Superior temporal gyrus (tissue), 1 donor: ENCODE measurements at regions not wholly inside any gene's neighbourhood (a gene's known extent, or its start where the extent isn't known, plus 50 kb on each side); places are given as distances from the start of the nearest gene placed in this dataset.

Experiments
- DNase-seq: peaks from one replicate; pipeline ENCODE4 v3.0.0-alpha.2; 2016; ENCODE audit errors: extremely low spot score

DNA sequence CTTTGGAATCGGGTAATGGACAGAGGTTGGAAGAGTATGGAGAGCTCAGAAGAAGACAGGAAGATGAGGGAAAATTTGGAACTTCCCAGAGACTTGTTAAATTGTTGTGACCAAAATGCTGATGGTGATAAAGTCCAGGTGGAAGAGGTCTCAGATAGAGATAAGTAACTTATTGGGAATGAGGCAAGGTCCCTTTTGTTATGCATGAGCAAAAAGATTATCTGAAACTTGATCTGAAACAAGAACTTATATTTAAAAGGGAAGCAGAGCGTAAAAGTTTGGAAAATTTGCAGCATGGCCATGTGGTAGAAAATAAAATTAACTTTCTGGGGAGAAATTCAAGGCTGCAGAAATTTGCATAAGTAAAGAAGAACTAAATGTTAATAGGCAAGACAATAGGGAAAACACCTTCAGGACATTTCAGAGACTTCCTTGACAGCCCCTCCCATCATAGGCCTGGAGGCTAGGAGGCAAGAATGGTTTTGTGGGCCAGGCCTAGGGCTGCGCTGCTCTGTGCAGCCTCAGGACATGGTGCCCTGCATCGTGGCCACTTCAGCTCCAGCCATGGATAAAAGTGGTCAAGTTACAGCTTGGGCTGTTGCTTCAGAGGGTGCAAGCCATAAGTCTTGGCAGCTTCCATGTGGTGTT is 425.7 kb upstream of the PRICKLE1 start:
- no peak for DNase-seq

DNA sequence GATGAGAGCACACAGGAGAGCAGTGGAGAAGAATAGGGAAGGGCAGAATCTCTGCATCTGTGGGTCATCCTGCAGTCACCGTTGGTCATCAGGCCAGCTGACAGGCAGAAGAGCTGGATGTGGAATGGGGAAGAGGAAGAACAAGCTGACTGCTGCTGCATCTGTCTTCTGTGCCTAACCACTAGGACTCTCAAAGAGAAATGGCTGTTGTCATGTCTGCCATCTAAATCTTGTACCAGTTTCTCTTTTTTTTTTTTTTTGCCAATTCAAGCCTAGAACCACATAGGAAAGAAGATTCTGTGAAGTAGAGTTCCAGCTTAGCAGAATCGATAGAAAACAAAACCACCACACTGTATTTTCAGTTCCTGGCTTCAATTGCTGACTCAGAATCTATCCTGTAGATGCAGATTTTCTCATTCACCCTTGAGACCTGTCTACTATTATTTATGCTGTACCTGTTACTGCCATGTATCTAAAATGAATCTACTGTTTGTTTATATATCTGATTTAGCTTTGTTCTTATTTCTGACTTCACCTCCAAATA is 421.9 kb upstream of the PRICKLE1 start:
- DNase-seq = no peak

DNA sequence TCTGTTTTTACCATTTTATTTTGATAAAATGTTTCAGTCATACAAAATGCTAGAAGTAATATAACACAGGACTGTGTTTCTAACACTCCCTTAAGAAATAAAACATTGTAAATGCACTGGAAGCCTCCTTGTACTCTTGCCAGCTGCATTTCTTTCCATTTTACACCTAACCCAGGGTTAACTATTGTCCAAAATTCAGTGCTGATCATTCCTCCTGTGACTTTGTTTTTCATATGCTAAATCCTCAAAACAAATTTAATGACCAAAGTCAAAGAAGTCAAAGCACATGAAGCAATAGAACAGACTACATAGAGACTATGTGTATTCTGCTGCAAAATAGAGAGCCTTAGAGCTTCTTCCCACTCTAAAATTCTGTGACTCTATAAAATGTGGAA is 420.3 kb upstream of the PRICKLE1 start:
- no peak for DNase-seq

DNA sequence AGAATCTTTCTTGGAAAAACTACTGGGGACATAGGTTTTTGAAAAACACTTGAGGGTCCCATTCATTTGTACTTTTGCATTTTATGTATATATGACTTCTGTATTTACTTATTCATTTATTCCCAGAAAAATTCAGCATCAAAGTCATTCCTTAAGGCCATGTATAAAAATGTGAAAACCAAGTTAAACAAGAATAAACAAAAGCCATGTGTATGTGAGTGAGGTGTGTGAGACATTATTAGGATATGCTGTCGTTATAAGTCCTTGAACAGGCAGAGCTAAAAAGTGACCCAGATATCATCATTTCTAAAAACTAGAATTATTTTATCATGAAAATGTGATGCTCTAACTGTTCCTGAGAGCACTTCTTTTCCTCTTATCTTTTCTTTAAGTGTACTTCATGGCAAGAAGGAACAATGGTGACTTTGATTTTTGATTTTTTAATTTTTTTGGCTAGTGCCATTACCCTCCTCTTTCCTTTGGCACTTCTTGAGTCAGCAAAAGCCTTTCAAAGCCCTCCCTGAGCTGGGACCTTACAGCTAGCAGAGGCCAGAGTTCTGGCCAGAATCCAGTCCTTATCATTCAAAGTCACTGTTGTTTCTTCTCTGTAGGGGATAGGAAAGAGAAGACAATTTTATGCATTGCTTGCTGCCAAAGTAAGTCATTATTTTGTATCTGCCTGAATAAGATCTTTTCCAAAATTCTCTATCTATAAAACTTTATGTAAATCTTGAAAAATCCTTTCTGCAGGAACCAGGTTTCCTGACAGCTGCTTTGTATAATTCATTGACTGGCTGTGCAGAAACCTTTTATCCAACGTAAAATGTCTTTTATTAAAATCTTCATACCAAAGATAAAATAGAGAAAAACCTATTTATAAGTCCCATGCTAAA is 419.7 kb upstream of the PRICKLE1 start:
- DNase-seq = no peak

DNA sequence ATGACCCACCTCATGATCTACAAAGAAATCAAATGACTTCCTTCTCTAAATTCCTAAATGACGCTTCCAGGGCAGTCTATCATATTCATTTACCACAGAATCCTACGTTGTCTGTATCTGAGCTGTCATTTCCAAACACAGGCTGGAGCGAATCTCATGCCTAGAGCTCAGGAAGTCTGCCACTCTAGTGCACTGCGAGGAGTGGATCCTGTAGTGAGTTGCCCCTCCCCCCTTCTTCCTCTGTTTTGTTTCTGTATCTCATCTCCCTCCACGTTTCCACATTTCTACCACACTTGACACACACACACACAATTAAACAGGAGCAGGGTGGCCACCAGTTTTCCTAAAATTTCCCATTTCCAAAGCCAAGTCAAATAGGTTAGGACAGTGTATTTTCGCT is 415.4 kb upstream of the PRICKLE1 start:
- no peak for DNase-seq

DNA sequence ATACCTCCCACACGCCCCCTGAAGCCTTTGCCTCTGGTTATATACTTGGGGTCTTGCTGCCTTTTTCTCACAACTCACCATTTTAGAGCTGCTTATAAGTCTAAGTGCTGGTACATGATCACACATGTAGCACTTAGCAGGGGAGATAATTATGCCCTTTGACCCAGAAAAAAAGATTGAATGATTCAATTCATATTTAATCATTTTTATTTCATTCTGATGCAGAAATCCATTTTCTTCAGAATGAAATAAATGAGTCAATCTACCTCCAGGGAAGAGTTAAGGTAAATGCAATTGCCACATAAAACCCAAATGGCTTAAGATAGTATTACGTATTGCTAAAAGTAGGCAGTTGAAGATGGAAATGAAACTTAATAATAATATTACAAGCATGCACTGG is 414.6 kb upstream of the PRICKLE1 start:
- DNase-seq = no peak

DNA sequence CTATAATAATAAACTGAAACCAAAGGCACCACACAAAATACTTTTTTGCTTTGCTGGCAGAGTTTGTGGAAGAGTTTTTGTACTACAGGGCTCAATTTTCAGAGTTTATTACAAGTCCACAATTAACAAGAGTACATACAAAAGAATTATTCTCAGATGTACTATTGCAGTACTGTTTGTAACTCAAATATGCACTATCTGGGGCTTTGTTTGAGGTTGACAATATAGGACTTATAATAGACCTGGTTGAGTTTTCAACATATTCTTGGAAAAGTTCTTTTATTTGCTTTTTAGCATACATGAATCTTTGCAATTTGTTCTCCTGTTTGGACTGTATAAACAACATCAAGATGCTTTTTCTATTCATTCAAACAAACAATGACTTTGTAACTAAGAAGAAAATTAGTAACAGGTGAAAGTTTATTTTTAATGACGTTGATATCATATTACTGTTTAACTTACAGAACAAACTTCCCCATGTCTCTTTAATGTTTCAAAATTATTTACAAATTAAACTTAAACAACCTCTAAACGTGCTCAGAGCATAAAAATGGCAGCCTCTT is 407.4 kb upstream of the PRICKLE1 start:
- no peak for DNase-seq

DNA sequence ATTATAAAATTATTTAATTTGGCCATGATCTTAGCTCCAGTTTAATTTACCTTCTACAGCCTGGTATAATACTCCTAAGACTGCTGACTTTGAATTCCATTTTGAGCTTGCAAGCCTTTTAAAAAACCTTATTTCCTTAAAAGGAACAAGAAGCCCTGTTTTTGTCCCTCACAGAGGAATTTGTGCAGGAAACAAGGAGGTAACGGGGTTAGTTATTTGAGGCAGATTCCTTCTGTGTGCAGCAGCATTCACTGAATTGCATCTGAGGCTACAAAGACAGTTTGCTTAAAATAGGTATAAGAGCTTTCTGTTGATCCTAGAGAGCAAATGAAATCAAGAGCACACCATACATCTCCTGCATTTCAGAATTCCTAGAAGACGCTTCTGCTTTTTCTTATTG is 403.3 kb upstream of the PRICKLE1 start:
- no peak for DNase-seq

DNA sequence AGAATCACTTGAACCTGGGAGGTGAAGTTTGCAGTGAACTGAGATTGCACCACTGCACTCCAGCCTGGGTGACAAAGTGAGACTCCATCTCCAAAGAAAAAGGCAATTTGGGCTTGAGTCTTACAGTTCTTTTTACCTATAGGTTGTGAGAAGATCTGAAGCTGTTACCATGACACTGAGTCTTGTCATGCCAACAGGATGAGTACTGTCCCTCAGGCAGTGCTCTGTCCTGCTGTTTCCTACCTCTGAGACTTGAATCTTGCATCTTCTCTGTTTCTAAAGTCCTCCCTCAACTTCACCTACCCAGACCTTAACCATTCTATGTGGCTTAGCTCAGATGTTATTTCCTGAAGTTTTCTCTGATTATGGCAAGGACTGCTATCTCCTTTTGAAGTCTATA is 400.8 kb upstream of the PRICKLE1 start:
- no peak for DNase-seq

DNA sequence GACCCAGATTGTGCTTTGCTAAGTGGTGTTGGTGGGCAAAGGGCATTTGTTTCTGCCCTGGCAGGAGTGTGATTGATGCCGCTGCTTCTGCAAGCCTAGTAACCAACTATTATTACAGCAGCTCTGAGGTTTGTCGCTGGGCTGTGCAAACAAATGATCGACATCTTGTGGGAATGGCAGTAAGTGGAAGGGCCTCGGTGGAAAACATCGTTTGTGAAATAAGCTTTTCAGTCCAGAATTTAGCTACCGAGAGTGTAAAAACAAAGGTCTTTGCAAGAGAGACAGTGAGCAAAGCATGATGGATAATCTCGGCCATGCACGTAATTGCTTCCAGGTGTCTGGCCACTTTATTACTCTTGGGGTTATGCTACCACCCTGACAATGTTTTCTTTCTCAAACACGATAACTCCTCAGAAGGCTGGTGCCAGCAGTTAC is 397.7 kb upstream of the PRICKLE1 start:
- no peak for DNase-seq

DNA sequence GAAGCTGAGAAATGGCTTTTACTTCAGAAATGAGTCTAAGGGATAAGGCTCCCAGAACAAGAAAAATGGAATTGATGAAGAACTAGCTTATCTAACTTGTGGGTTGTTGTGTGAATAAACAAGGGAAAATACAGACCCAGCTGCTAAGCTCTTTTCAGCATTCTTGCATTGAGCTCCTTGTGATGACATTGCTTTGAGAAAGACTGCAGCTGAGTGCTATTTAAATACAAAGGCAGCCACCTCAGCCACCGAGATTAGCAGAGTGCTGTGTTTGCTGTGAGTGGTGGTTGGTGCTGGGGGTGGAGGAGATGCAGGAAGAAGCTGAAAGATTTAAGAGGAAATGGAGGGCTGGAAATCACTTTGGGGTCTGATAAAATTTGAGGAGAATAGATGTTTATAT is 396.0 kb upstream of the PRICKLE1 start:
- no peak for DNase-seq

DNA sequence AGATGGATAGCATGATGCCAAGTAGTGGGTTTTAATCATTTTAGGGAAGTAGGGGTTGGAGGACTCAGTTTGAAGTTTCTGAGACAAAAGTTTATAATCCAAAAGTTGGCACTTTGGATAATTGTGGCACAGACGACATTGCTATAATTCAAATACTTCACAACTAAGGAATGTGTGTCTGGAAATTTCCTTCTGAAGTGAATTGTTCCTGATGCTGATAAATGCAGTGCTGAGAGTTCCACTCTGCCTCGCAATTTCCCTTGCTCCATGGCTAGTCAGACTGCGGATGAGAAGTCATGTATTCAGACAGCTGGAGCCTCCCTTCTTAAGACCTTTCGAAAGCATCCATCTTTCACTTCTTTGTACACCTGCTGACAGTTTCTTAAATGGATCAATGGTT is 393.3 kb upstream of the PRICKLE1 start:
- DNase-seq = no peak

DNA sequence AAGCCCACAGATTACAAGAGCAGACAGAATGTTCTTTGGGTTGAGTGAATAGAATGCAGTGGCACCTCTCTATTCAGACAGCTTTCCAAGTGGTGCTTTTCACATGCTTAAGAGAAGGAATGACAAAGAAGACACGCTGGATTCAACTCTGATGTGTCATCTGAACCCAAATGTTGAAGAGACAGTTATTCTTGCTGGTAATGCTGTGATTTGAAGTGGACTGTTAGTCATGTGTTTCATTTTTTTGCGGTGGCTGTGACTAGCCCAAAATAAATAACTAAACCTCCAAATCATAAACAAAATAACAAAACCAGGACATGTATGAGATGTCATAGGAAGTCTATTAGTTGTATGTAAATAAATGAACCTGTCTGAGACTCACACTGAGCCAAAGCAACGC is 391.8 kb upstream of the PRICKLE1 start:
- DNase-seq = no peak

DNA sequence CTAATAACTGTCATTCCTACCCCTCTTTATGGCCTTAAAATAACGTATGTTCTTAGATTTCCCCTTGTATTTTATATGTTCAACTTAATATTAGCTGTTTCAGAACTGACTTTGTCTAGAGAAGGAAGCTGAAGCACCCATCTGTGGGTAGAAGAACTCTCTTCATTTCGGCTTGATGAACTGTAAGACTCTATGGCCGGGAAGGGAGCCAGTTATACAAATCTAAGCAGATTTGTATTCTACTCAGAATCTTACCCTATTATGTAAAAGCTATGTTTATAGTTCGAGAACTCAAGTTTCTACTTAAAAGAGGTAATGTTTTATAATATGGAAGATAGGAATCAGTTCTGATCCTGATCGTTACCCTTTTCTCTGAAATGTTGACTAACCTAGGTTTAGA is 390.9 kb upstream of the PRICKLE1 start:
- DNase-seq = peak; percentile 30

DNA sequence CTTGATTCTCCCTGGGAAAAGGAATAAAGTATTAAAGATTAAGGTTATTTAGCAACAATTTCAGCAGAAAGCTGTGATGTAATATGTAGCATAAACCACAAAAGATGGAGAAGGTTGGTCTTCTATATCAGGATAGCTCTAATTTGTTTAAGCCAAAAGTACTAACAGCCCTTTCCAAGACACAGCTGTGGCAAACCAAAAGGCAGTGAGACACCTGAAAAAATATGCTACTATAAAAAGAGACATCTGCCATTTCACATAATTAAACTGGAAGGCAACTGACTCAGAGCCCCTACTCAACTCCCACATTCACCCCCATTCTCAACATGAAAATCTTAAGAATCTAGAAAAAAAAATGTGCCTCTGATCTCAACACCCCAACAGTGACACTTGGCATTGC is 390.2 kb upstream of the PRICKLE1 start:
- DNase-seq = no peak

DNA sequence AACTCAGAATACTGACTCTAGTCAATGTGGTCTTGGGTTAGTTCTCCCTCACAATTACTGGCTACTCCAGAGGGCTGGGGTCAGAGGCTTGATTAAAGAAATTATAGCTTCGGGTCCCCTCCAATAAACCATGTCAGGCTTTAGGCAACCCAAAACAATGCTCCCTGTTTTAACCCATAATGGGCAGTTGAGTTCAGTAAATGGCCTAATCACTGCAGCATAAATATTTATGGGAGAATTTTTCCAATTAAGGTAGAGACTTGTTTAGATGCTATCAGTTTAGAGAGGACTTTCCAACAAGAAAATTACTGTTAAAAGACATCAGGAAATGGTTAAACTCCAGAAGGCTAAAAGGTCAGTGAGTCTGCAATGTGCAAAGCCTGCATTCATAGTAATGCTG is 389.2 kb upstream of the PRICKLE1 start:
- no peak for DNase-seq

DNA sequence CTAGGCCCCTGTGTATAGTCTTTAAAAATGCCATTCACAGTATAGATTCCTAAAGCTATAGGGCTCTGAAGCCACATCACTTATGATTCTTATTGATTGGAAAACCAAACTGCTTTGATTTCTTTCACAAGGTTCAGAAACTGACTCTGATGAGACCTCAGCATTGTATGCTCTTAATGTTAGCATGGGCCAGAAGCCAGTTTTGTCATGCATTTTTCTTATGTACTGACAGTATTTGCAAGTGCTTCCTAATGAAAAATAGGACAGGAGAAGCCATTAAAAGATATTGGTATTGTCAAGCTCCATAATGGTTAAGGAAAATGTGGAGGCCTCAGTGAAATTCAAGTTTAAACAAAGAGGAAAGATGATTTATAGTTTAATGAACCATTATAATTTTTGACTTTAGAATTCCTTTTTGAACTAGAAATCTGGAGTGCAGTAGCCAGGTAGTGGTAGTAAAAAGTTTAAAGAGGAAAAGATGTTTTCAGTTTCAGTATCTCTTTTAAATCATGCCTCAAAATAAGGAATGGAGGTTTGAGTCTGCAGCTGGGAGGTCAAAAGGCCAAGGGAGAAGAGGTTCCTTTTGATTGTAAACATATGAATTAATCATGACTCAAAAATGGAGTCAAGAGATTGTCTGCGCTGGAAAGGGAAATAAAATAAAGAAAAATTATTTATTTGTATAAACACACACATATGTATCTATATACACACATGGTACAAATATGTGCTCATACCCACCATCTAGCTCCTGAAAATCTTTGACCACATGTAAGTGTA is 388.1 kb upstream of the PRICKLE1 start:
- no peak for DNase-seq

DNA sequence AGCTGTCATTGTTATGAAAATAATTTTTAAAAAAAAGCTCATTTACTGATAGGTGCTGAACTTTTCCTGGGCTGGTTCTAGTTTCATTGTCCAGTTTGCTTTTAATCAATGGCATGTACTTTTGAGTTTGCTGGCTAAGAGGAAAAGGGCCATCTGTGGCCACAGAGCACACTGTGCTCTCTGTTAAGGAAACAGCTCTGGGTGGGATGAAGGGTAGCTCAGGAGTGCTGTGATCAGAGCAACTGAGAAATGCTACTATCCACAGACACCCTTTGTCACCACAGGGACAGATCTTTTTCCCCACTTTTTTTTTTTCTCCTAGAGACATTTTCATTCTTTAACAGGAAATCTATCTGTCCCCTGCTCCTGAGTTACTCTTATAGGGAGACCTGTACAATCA is 387.1 kb upstream of the PRICKLE1 start:
- no peak for DNase-seq

DNA sequence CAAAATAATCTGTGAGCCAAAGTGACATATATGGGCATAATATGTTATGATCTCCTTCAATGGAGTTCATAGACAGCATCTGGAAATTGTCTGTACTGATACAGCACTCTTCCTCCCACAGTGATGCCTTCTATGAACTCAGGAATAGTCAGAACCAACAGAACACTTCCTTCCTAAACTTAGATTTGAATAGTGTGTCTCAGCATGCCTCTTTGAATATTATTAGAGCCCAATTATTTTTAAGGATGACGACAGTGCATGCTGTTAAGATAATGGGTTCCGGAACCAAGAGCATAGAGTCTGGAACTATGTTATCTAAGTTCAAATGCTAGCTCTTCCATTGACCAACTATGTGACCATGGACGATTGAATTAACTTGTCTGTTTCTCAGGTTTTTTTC is 386.6 kb upstream of the PRICKLE1 start:
- no peak for DNase-seq

DNA sequence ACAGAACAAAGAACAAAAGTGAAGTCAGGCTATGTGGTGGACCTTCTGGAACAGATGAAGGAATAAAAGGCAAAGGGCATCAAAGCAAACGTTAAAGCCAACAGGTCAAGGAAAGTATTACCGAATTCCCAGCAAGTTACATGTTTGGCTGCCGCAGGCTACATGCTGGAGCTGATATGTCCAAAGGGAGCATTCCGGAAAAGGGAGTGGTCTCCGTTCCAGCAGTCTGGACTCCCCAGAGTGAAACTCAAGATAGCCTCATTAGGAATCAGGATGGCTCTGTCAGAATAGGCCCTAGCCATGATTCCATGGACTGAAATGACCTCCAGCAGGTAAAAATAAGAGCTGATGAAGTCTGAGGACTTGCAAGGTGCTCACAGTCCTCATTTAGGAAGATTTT is 379.8 kb upstream of the PRICKLE1 start:
- no peak for DNase-seq

DNA sequence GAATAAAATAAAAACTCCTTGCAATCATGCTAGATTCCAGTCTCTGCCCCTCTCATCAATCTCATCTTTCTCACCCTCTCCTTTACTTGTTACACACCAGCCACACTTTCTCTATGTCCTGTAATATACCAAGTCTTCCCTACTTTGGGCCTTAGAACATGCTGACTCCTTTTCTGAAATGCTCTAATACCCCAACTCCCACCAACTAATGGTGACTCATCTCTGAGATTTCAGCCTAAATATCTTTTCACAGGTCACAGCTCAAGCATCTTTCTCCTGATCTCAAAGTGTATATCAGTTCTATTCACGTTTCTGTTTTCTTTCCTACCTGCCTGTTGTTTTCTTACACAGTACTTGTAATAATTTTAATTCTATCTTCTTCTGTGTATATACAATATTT is 378.9 kb upstream of the PRICKLE1 start:
- no peak for DNase-seq

DNA sequence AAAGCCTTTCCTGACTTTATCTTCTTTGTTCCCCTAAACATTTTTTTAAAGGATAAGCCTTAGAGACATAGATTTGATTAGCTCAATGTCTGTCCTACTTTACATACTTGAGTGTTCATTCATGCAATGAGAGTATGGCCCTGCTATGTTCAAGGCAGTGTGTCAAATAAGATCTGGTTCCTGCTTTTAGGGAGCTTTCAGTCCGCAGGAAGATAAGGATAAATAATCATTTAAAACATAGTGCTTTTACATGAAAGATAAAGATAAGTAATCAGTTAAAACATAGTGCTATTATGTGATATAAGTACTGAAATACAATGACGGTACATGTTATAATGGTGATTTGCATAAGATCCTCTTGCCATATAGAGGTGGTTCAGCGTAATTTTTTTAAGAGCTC is 378.3 kb upstream of the PRICKLE1 start:
- DNase-seq = no peak
